ENCODE measurements at regions not wholly inside any gene's neighbourhood (a gene's known extent, or its start where the extent isn't known, plus 50 kb on each side); places are given as distances from the start of the nearest gene placed in this dataset.

DNA sequence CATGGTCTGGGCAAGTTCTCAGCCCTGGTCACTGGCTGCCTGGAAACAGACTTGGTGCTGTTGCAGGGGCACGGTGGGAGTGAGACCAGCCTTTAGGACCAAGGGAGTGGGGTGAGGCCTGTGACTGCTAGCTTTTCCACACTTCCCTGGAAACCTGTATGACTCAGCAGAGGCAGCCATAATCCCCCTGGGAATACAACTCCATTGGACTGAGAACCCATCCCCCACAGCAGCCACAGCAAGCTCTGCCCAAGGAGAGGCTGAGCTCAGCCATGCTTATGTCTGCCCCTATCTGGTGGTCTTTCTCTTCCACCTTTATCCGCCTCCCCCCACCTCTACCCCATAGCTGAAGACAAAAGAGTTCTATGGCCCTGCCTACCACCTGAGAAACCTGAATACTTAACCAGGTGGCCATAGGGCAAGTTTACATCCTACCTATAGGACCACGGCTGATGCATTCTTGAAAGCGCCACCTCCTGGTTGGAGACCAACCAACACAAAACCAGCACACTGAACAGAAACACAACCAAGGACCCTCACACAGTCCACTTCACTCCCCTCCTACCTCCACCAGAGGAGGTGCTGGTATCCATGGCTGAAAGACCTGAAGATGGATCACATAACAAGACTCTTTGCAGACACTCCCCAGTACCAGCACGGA lies 816.2 kb upstream of the SOX9 start:
- ATAC-seq, result no peak

- no peak for ATAC-seq
Observed at GRCh38 chr17:71313866-71314265, 807.0 kb upstream of the SOX9 start.

DNA sequence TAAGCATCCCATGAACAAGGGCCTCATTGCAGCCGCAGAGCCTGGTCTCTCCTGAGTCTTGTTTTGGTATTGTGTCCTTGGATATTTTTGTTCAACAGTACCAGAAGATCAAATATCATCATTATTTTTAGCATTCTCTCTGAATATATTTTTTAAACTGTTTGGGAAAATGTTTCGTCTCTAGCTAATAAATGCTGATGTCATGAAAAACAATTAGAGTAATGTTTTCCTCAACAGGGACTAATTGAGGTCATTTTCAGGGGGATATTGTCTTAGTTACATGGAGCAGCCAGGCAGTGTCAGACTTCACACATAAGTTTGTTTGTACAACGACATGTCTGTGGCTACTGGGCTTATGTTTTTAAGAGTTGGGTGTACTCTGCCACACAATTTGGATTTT lies 805.3 kb upstream of the SOX9 start:
- ATAC-seq, result no peak

GRCh38 chr17:71316176-71316897 lies 804.5 kb upstream of the SOX9 start:
- ATAC-seq, result no peak

DNA sequence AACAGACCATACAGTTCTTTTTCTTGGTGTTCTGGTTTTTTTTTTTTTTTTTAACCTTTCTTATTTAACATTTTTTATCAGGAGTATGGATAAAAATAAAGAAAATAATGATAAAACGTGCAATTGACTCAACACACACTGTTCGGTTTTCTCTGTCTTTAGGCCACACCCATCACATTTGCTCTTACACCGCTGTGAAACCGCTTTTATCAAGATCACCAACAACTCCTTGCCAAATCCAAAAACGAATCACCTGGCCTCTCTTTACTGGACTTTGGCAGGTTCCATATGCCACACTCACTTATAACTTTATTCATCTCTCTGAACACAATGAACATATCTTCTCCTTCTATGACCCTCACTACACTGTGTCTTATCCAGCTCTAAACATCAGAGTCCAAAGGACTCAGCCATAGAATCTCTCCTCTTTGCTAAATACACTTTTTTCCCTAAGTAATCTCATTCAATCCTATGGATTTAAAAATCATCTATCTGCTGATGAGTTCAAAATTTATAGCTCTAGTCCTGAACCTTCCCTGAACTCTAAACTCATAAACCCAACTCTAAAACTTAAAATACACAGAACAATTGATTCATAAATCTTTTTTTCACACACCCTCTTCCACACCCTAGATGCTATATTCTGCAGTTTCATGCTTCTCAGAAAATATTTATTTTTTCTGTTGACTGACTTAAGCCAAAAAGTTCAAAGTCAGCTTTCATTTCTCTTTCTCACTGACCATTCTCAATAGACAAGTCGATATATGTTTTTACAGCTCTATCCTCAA lies 800.6 kb upstream of the SOX9 start:
- ATAC-seq, result peak; percentile 73

GRCh38 chr17:71325117-71325516 lies 795.7 kb upstream of the SOX9 start:
- ATAC-seq, result no peak

DNA sequence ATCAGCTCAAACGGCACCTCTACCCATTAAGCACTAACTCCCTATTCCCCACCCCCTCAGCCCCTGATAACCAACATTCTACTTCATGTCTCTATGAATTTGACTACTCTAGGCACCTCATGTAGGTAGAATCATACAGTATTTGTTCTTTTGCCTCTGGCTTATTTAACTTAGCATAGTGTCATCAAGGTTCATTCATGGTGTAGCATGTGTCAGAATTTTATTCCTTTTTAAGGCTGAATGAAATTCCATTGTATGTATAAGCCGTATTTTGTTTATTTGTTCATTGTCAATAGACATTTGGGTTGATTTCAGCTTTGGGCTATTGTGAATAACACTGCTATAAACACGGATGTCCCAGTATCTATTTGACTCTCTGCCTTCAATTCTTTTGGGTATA lies 794.9 kb upstream of the SOX9 start:
- peak; percentile 41 for ATAC-seq

DNA sequence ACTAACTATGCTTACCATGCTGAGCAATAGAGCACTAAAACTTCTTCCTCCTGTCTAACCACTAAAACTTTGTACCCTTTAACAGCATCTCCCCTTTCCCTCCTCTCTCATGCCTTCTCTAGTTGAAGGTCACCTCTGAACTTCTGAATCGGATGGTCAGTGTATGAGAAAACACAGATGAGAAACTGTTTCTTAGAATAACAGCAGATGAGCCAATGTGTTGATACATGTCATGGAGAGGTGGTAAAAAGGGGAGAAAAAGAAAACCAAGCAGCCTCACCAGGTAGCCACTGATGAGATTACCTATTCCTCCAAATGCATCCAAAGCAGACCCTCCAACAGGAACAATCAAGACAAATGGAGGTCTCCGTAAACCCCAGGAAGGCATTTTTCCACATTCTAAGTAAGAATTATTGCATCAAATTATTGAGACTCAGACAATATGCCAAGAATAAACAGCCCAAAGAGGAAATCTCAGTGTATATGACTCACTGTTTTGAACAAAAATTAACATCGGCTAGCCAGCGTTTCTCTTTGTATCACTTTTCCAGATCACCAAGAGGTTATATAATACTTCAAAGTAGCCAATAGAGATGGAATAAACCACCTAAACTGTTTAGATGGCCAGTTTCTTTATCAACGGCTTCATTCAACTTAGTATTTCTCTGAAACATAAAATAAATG lies 793.3 kb upstream of the SOX9 start:
- peak; percentile 32 for ATAC-seq

GRCh38 chr17:71329310-71330098 lies 791.3 kb upstream of the SOX9 start:
- no peak for ATAC-seq

GRCh38 chr17:71330099-71330375 lies 790.8 kb upstream of the SOX9 start:
- ATAC-seq, result no peak

DNA sequence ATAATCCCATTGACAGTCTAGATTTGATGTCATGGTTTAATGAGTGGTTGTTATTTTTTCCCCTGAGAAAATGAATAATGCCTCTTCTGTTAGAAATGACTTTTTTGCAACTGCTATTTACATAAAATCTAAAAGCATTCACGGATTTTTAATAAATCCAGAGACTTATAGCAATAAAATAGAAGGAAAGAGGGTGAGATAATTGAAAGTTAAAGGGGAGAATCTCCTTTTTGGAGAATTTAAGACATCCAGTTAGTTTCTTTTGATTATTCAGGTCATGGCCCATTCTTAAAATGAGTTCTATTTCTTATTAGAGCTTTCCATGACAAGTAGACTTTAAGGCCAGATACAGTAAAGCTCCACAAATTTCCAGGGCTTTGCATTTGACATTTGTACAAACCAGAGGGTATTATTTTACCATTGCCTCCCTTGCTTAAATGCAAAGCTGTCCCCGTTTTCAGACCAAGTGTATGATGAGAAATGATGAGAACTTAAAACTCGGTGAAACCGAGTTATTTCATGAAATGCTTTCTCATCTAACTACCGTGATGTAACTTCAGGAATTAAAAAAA lies 789.0 kb upstream of the SOX9 start:
- ATAC-seq, result no peak

DNA sequence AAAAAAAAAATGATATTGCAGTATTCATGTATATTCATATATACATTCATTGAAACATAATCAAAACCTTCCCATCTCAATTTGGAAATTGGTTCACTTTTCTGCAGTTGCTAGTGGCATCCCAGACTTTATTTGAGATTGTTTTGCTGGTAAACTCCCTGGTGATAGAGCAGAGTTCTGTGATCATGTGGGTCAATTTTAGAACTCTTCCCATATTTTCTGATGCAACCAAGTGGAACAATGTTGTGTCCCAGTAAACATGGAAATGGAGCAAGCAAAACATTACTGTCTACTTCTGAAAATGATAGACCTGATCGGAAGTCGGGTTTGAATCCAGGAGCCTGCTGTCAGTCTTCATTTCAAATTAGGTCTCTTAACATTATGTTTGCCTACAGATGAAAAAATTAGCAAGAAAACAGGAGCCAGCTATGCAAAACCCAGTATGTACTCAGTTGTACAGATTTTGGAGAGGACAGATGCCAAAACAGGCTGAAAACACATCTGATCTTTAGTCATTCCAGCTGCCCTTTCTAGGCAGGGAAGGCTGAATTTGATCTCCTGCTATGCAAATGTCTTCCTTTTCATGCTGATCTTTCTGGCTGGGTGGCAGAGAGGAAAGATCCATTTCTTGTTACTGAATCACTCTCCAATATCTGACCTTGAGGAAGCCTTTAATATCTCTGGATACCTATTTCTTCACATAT lies 786.6 kb upstream of the SOX9 start:
- ATAC-seq, result no peak

GRCh38 chr17:71335212-71335611 lies 785.6 kb upstream of the SOX9 start:
- peak; percentile 71 for ATAC-seq

DNA sequence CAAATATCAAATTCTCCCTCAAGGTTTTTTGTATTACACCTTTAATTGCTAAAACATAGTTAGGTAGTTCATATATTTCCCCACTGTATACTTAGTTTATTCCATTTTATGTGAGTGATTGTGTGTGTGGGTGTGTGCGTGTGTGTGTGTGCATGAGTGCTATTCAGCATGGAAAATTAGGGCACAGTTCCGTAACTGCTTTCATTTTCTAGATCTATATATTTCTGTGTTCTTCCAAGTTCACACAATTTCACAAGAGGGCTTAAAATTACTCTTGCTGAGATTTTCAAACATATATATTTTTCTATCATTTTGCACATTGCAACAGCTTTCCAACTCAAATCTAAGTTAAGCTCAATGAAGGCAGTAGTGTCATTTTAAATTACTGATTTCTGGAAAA lies 782.9 kb upstream of the SOX9 start:
- no peak for ATAC-seq

DNA sequence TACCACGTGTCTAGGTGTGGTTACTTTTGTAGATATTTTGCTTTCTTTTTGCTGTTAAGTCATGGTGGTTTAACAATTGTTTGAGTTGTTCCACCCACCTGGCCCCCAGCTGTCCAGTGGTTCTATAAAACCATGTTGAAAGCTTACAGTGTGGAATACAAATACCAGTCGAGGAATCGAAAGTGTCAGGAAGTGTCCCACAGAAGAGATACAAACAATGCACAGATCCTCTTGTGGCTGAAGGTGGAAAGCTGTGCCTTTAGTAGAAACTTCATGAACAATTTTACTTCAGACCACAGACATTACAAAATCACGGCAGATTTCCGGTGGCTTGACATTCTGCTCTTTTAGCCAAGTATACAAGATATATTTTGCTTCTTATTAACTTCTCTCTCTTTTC lies 782.4 kb upstream of the SOX9 start:
- no peak for ATAC-seq

DNA sequence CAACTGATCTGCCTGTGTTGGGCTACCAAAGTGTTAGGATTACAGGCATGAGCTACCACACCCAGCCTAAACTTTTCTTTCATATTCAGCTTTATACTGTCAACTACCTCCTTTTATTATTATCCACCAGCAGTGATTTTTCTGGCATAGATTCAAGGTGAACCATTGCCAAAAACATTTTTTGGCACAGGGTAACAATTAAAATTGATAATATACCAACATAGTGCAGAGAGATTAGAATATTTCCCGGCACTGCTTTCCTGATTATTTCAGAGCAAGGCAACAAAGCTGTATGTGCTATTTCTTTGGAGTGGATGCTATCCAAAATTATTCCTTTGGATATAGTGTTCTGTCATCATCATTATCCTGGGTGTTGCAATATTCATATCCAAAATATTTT lies 781.6 kb upstream of the SOX9 start:
- ATAC-seq, result no peak

- ATAC-seq, result no peak
Observed at GRCh38 chr17:71342737-71343136, 778.1 kb upstream of the SOX9 start.

- ATAC-seq, result no peak
Observed at GRCh38 chr17:71349908-71350600, 770.8 kb upstream of the SOX9 start.

GRCh38 chr17:71360301-71360700 lies 760.5 kb upstream of the SOX9 start:
- peak; percentile 42 for ATAC-seq

GRCh38 chr17:71361656-71362450 lies 759.0 kb upstream of the SOX9 start:
- no peak for ATAC-seq
